ENCODE measurements at regions not wholly inside any gene's neighbourhood (a gene's known extent, or its start where the extent isn't known, plus 50 kb on each side); places are given as distances from the start of the nearest gene placed in this dataset.

- DNase-seq: no peak
Observed at GRCh38 chr6:40906759-40907158, 132.3 kb downstream of the UNC5CL start.

- DNase-seq: no peak
Observed at GRCh38 chr6:40904583-40905194, 134.3 kb downstream of the UNC5CL start.

DNA sequence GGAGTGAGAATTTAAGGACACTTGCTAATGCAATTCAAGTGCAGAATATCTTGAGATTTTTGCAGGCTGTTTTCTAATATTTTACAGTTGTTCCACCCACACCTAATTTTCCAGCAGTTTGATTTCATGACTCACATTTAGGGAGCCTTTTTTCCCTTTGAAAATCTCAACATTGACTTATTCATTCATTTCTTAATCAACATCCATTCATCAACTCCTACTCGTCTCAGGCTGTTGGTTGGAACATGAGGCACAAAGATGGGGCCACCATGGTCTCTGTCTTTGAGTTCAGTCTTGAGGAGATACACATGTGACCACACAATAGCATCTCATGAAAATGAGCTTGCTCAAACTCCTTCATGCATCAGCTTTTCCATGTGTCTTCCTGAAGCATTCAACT, 135.6 kb downstream of the UNC5CL start:
- DNase-seq: no peak

DNA sequence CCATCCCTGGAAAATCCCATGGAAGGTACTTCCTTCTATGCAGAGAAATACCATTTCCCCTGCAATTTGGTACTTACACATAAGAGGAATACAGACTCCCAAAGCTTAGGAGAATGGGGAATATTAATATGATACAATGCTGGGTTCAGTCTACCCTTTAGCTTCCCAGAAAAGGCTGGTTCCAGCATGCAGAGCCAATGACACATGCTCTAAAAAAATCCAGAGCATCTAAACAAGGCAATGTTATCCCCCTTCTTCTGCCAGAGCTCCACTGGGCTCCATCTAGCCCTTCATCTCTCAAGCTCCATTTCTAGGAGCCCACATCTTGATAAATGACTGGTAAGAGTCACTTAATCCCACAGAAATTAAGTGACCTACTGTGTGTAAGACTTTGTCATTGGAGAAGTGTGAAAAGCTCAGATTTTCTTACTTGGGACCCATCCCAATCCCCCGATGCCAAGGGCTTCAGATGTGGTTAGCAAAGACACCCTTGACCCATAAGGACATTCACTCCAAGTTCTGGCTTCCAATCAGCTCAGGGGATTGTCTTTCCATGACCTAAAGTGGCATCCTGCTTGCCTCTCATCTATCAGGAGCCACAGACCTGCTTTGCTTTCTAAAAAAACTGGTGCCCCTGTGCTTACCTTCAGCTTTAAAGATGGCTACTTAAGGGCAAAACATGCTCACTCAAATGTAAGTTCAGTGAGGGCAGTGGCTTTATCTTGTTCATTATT, 137.5 kb downstream of the UNC5CL start:
- DNase-seq: no peak

DNA sequence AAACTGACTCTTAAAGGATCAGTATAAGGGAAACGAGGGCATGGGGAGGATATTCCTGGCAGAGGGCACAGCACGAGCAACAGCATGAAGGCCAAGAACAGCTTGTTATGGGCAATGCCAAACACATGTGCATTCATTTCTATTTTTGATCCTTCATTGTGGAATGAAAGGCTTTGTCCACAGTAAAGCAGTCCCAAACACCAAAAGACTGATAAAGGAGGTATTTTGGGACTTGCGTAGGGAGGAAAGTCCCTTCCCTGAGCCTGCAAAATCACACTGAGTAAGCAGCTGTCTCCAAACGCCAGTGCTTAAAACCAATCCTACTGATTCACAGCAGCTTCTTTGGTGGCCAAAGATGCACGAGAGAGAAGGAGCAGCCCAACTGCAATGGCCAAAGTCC, 138.2 kb downstream of the UNC5CL start:
- no peak for DNase-seq

DNA sequence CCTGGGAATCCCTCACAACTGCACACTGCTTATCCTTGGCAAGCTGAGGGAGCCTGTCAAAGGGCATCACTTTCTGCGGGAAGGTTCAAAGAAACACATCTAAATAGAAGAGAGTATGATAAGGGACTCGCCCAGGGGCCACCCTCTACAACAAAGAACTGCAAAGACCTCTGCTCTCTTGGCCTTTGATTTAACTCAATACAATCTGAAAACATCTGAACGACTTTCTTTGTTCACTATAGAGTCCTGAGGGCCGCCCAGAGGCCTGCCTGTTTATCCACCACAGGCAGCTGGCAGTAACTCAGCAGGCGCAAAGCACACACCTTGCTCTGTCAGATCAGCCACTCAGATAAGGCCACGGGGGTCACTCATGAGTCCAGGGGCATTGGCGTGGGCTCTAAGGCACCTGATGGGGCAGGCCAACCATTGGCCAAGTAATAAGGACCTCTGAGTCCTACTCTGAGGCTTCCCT, 139.3 kb downstream of the UNC5CL start:
- no peak for DNase-seq

DNA sequence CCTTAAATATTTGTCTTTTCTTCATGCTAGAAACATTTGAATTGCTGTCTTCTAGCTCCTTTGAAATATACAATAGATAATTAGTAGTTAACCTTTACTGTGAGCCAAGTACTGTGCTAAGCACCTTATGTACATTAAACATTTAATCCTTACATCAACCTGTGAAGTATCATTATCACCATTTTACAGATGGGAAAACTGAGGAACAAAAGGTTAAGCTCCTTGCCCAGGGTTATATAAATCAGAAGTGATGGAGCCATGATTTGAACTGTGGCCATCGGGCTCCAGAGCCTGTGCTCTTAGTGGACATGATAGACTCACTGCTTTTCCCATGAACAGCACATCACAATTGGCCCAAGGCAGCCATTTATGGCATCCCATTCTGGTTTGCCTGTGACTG, 140.9 kb downstream of the UNC5CL start:
- DNase-seq: no peak

DNA sequence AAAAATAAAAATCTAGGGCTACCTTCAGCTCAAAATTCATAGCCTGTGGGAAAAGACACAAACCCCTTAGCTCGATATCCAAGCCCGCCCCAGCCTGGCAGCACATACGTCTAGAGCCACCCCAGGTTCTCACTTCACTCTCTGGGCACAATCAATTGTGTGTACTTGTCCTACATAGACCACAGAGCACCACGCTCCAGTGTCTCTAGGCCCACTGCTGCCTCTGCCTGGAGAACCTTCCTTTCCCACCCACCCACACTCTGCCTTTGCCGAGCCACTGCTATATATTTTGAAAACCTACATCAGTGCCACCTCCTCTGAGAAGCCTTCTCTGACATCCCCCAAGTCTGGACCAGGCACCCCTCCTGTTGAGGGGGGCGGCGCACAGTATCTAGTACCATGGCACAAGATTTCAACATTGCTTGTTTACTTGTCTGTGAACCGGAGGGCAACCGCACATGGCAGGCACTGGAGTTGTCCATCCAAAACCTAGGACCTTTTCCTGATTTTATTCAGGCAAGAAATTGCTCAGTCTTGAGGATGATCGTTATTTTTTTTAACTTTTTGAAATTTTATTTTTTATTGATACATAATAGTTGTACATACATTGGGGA, 141.5 kb downstream of the UNC5CL start:
- DNase-seq: no peak

- no peak for DNase-seq
Observed at GRCh38 chr6:40896696-40897095, 142.3 kb downstream of the UNC5CL start.

GRCh38 chr6:40894962-40895799, 143.8 kb downstream of the UNC5CL start:
- DNase-seq: no peak

- DNase-seq: no peak
Observed at GRCh38 chr6:40893021-40893420, 146.0 kb downstream of the UNC5CL start.

- DNase-seq: no peak
Observed at GRCh38 chr6:40892223-40892622, 146.8 kb downstream of the UNC5CL start.

- DNase-seq: no peak
Observed at GRCh38 chr6:40891686-40892085, 147.3 kb downstream of the UNC5CL start.

GRCh38 chr6:40891131-40891530, 147.9 kb downstream of the UNC5CL start:
- DNase-seq: no peak

DNA sequence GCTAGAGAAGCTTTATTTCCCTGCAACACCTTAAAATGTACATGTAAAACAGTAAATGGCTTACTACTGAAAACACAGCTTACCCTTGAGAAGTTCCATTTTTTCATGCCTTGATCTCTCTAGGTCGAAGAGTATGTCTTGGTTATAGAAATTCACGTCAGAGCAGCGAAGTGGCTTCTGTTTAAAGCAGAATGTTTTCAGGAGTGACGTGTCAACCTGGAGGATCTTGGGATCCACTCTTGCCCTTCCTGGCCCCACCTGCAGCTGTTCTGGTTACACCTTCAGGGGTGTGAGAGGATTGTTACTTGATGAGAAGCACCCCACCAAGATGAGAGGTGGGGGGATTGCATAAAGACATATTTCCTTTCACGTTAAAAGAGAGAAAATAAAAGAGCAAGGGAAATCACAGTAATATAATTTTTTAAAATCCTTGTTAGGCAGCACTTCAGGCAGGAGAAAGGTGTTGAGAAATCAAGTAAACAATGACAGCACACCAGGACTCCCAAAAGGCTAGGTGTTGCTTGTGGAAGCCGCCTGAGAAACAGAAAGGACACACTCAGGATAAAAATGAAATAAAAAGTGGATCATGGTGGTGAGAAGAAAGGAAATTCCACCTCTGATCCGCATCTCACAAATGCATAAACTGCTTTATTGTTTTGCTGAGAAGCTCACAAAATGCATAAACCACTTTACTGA, 149.7 kb downstream of the UNC5CL start:
- DNase-seq: no peak

- no peak for DNase-seq
Observed at GRCh38 chr6:40888456-40888990, 150.5 kb downstream of the UNC5CL start.

DNA sequence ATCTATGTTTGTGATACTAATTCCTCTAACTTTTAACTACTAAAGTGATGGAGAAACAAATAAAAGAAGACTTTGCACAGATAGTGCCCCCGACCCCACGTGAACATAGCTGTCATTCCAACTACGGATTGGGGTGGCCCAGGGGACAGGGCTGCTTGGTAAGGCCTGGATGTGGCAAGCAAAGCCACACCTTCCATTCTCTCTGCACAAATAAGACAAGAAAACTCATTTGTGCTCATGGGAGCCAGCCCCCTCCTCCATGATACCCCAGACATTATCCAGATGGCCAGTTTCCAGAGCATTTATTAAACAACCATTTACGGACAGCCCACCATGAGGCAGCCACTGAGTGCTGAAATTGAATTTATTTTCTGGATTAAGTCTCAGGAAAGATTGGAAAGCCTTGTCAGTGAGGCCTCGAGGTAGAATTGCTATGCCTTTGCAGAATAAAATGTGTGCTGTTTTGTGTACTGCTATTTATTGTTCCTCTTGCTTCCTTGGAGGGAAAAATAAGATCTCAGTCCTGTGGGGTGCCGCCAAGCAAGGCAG, 151.2 kb downstream of the UNC5CL start:
- no peak for DNase-seq

- no peak for DNase-seq
Observed at GRCh38 chr6:40887079-40887791, 151.8 kb downstream of the UNC5CL start.

DNA sequence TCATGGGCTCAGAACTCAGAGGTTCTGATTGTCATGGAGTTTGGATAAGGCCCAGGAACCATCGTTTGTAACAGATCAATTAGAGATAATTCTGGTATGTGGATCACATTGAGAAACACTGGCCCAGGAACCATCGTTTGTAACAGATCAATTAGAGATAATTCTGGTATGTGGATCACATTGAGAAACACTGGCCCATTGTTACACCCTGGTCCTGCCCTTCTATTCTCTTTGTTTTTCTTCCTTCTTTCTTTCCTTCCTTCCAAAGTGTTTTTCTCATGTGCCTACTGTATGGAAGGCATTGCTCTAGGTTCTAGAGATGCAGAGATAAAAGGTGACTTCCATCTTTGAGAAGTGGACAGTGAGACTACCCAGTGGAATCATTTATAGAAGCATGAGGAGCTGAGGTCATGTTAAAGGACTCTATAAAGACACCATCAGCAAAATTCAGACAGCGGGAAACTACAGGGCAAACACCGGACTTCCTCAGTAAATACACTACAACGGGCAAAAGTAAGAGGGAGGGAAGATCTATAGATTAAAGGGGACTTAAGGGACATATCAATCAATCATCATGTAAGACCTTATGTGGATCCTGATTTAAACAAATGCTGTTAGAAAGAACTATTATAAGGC, 153.8 kb downstream of the UNC5CL start:
- no peak for DNase-seq

DNA sequence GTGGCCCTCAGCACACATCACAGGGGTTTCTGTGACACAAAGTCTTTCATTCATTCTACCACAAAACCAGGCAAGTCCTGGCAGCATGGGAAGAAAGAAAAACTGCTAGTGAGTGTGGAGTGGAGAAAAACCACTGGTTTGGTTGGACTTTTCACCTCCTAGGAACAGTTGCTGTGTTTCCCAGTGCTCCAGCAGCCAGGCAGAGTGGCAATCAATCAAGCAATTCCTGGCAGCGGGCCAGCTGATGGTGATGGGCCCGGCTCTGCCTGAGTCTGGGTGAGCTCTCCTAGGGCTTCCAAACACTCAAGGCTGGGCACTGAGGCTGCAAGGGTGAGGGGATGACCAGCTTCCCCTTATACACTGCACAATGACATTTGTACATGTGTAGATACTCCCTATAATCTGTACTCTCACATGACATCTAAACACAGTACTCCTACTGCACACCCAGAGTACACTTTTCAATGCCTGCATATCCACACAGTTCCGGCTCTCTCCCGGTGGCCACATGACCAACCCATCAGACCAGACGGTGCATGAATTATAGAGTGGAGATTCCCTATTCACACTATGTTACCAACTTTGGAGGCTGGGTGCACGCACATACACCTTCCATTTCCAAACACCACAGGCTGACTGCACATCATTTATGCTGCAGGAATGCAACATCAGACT, 156.6 kb downstream of the UNC5CL start:
- peak; percentile 34 for DNase-seq
